ELF-1 (cell line): ENCODE measurements at regions not wholly inside any gene's neighbourhood (a gene's known extent, or its start where the extent isn't known, plus 50 kb on each side); places are given as distances from the start of the nearest gene placed in this dataset.
"Not testable (repeated sequence)": the region's sequence is repeated elsewhere in the genome, so short reads cannot be mapped to it uniquely, and the experiment has no call there.

ENCODE experiments used
- DNase-seq: peaks from one replicate; pipeline ENCODE4 v3.0.0-alpha.2; 2016; ENCODE audit warnings: low read depth, low spot score

- DNase-seq: no peak
Measured at GRCh38 chr6:166806962-166807757, 149.2 kb downstream of the RNASET2 start.

DNA sequence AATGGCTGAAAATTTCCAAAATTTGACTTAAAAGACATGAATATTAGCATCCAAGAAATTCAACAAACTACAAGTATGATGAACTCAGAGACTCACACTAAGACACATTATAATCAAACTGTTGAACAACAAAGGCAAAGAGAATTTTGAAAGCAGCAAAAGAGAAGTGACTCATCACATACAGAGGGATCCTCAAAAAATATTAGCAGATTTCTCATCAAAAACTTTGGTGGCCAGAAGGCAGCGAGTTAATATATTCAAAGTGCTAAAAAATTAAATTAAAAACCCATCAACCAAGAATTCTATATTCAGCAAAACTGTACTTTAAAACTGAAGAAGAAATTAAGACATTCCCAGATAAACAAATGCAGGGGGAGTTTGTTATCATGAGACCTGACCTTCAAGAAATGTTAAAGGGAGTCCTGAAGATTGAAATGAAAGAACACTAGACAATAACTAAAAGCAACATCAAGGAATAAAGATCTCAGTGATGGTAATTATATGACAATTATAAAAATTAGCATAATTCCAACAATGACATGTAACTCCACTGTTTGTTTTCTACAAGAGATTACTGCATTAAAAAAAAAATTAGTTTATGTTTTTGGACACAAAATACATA is 150.0 kb downstream of the RNASET2 start:
- DNase-seq: no peak

- no peak for DNase-seq
Measured at GRCh38 chr6:166803471-166803870, 152.9 kb downstream of the RNASET2 start.

GRCh38 chr6:166802401-166802800 is 153.9 kb downstream of the RNASET2 start:
- no peak for DNase-seq

DNA sequence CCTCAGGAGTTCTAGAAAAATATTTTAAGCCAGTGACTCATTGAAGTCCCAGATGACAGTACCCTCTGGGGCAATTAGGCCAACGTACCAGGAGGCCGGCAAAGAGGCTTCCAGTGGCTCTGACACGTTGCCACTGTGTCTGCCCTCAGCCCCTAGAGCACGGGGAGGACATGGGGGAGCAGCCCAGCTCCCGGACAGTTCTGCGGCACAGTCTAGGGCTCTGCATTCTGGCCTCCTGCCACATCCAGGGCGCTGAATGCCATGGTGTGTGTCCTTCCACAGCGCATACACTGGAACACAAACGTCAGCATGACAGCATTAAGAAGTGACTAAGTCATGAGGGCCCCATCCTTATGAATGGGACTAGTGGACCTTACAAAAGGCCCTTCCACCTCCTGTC is 156.2 kb downstream of the RNASET2 start:
- no peak for DNase-seq

DNA sequence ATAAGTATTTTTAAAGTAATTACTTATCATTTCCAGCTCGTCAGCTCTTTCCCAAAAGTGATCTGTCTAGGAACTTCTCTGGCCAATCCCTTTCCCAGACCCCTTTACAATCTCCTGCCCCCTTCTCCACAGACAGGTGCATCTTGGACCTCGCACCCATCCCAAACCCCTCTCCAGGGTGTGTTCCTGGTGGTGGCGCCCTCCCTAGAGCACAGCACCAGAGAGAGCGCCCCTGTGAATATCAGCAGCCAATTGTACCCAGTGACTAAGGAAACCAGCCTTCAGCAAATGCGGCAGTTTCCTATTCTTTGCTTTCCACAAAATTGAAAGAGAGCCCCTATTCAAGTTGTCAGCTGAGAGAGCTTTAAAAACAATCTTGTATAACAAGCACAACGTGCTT is 157.7 kb downstream of the RNASET2 start:
- DNase-seq: no peak

GRCh38 chr6:166796610-166797009 is 159.7 kb downstream of the RNASET2 start:
- DNase-seq: no peak

- no peak for DNase-seq
Measured at GRCh38 chr6:166795879-166796278, 160.5 kb downstream of the RNASET2 start.

DNA sequence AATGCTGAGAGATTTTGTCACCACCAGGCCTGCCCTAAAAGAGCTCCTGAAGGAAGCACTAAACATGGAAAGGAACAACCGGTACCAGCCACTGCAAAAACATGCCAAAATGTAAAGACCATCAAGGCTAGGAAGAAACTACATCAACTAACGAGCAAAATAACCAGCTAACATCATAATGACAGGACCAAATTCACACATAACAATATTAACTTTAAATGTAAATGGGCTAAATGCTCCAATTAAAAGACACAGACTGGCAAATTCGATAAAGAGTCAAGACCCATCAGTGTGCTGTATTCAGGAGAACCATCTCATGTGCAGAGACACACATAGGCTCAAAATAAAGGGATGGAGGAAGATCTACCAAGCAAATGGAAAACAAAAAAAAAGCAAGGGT is 163.8 kb upstream of the RPS6KA2 start:
- not testable (repeated sequence) for DNase-seq

DNA sequence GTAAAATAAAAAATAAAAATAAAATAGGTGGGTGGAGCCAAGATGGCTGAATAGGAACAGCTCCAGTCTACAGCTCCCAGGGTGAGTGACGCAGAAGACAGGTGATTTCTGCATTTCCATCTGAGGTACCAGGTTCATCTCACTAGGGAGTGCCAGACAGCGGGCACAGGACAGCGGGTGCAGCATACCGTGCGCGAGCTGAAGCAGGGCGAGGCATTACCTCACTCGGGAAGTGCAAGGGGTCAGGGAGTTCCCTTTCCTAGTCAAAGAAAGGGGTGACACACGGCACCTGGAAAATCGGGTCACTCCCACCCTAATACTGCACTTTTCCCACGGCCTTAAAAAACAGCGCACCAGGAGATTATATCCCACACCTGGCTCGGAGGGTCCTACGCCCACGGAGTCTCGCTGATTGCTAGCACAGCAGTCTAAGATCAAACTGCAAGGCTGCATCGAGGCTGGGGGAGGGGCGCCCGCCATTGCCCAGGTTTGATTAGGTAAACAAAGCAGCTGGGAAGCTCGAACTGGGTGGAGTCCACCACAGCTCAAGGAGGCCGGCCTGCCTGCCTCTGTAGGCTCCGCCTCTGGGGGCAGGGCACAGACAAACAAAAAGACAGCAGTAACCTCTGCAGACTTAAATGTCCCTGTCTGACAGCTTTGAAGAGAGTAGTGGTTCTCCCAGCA is 161.9 kb upstream of the RPS6KA2 start:
- DNase-seq: not testable (repeated sequence)

- DNase-seq: peak; percentile 25
Measured at GRCh38 chr6:166786704-166787293, 159.7 kb upstream of the RPS6KA2 start.

DNA sequence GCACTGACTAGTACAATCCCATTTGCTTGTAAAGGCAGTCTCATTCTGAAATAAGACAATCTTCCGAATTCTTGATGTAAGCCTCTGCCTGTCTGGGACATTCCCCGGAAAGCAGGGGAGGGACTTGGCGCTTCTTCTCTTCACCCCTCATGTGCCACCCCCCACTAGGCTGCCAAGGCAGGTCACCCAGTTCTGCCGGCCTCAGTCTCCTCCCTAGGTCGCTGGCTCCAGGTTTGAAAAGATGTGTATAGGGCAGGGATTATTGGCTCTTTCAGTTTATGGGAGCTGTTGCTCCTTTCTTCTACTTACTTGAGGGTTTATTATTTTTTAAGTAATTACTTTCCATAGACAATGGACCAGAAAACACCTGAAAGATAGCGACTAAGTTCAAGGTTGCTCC is 158.1 kb upstream of the RPS6KA2 start:
- no peak for DNase-seq

- DNase-seq: no peak
Measured at GRCh38 chr6:166784691-166785090, 157.6 kb upstream of the RPS6KA2 start.

- DNase-seq: no peak
Measured at GRCh38 chr6:166782520-166782919, 155.5 kb upstream of the RPS6KA2 start.

DNA sequence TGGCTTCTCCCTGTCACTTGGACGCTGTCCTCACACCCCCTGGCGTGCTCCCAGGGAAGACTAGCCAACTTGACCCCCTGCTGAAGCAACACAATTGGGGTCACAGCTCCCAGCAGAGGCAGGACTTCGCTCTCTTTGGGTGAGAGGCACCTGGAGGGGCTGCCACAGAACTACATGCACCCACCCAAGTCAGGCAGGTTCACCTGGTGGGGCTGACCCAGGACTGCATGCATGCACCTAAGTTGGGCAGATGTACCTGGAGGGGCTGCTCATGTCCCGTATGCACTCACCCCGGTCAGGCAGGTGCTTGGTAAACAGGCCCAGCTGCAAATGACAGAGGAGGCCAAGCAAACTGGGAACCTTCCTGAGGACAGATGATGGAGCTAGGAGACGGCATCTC is 154.3 kb upstream of the RPS6KA2 start:
- no peak for DNase-seq

DNA sequence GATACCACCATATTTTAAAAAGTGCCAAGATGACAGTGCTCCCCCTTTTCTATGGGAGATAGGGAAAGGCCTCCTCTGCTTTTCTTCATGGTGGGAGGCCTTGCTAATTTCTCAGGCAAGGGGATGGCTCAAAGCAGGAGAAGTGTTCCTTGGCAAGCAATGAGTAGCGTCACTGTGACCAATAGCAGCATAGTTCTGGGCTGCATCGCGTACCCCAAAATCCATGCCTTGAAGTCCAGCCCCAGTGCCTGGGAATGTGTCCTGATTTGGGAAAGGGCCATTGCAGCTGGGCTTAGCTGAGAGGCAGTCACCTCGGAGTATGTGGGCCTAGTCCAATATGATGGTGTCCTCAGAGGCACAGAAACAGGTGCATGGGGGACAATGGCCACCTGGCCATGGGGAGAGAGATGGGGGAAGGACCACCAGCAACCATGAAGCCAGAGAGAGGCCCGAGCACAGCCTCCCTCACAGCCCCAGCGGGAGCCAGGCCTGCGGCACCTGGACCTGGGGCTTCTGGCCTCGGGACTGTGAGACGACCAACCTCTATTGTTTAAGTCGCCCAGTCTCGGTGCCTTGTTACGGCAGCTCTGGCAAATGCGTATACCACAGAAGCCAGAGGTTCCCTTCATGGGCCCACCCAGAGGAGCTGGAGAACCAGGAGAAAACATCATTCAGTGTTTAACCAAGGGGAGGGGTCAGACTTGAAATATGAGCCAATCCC is 153.1 kb upstream of the RPS6KA2 start:
- no peak for DNase-seq

- DNase-seq: no peak
Measured at GRCh38 chr6:166779381-166779780, 152.3 kb upstream of the RPS6KA2 start.

DNA sequence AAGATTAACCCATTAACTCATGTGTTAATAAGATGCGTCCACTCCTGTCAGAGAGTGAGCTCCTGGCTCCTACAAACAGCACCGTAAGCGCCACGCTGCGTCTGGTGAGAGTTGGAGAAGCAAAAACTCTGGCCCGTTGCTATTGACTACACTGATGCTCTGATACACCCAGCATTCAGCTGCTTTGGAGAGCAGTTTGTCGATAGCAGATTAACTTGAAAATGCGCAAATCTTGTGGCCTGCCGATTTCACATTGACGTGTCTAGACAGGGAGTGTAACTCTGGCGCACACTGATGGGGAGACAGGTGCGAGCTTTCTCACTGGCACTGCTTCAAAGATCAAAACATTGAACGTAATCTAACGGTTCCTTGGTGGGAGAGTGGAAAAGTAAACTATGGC is 151.7 kb upstream of the RPS6KA2 start:
- DNase-seq: no peak

DNA sequence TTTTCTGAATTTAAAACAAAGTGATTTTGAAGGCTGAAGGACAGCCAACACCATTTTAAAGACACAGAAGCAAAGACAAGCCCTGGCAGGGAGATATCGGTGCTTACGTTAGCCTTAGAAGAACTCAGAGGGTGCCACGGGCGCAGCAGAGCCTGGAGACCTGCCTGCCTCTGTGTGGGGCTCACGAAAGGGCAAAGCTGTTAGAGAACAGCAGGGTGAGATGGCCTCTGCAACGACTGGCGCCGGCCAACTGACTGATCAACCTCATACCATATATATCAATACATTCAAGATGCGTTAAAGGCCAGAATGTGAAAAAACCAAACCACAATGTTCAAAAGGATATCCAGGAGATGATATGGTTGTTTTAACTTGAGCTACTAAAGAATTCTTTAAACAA is 151.0 kb upstream of the RPS6KA2 start:
- no peak for DNase-seq

- DNase-seq: no peak
Measured at GRCh38 chr6:166777096-166777630, 150.1 kb upstream of the RPS6KA2 start.

DNA sequence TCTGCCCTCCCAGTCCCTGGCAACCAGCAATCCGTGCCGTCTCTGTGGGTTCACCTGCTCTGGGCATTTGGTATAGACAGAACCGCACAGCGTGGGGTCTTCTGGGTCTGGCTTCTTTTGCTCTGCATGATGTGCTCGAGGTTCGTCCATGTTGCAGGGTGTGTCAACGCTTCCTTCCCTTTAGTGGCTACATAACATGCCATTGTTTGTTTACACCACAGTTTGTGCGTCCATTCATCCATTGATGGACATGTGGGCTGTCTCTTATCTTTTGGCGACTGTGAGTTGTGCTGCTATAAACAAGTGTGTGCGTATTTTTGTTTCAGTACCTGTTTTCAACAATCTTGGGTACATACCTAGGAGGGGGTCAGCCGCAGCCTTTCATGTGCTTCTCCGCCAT is 149.5 kb upstream of the RPS6KA2 start:
- no peak for DNase-seq

DNA sequence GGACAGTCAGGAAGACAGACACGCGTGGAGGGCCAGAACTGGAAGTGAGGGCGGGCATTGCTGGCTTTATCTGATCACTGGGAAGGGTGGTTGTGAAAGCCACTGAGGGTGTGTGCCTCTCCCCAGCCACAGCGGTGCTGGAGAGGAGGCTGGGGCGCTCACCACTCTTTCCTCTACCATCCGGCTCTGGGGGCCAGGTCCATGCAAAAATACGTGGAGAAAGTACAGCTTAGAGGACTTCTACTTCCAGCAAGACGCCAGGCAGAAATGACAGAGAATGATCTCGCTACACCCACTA is 148.8 kb upstream of the RPS6KA2 start:
- no peak for DNase-seq
